Thyroid gland (tissue), 4 donors: ENCODE measurements at regions not wholly inside any gene's neighbourhood (a gene's known extent, or its start where the extent isn't known, plus 50 kb on each side); places are given as distances from the start of the nearest gene placed in this dataset.

Experiments
- DNase-seq, 2 donors: peaks; one replicate each; pipeline ENCODE4 v3.0.0-alpha.2; 2019
- H3K27ac ChIP-seq, 3 donors: fragments of 200-600 bp; sonication (generic); 1 replicate in 2 of 3; 2 replicates in 1 of 3; pipeline ENCODE4 v1.5.1; 2016 to 2019; ENCODE audit warnings: mild to moderate bottlenecking in 1 of 3, moderate library complexity in 1 of 3
- H3K27me3 ChIP-seq: fragments of 200-600 bp; sonication (generic); one replicate; pipeline ENCODE4 v1.5.1; 2019
- H3K36me3 ChIP-seq, 2 donors: fragments of 200-600 bp; sonication (generic); one replicate each; pipeline ENCODE4 v1.5.1; 2016 to 2019
- H3K4me1 ChIP-seq, 2 donors: fragments of 200-600 bp; sonication (generic); one replicate each; pipeline ENCODE4 v1.5.1; 2017 to 2019
- H3K4me3 ChIP-seq, 3 donors: fragments of 200-600 bp; sonication (generic); replicated peaks in 1 of 3; 1 replicate in 2 of 3; 2 replicates in 1 of 3; pipeline ENCODE4 v1.5.1; 2016; ENCODE audit warnings: mild to moderate bottlenecking in 1 of 3
- H3K9me3 ChIP-seq: fragments of 200-600 bp; sonication (generic); one replicate; pipeline ENCODE4 v1.5.1; 2017
- POLR2A ChIP-seq, 2 donors: fragments of 450-650 bp; IDR thresholded peaks; one replicate each; pipeline ENCODE4 v1.6.1; 2017; ENCODE audit warnings: antibody characterized with exemption in 2 of 2, mild to moderate bottlenecking in 2 of 2, moderate library complexity in 1 of 2
- WGBS, 2 donors: methylation state at CpG; one replicate each; pipeline ENCODE4 v1.1.5; 2017; 5-methylcytosine and 5-hydroxymethylcytosine counted together
- intact Hi-C: fragments of 100-400 bp; cut with DNase I; formaldehyde crosslinking; loops from one replicate; pipeline ENCODE4 v1.15.1; 2023
- TF ChIP-seq, protein P1 (sequence below), 6 experiments: fragments of 200-600 bp in 3 of 6; fragments of 450-650 bp in 3 of 6; sonication (generic) in 3 of 6; IDR thresholded peaks; one replicate each; pipeline ENCODE4 v1.5.1; 2016 to 2019; ENCODE audit warnings: antibody characterized with exemption in 6 of 6, mild to moderate bottlenecking in 2 of 6, inconsistent platforms in 1 of 6, moderate library complexity in 1 of 6

DNA sequence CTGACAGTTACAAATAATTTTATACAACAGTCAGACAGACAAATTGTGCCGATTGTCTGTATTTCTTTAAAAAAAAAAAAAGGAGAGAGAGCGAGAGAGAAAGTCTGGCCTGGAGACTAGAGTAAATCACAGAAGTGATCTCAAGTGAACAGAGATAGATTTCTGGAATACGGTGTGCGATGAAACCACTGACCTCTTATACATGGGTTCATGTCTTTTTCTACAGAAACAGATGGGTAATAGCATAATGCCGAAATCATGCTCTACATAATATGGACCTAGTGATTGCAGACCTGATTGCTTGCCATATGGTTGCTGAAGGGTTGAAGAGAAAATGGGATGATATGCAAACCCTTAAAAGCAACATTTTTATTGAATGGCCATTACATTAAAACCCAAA, 403.3 kb upstream of the FANCL start:
- H3K4me3 ChIP-seq = no peak overlapping the region
- H3K4me1 ChIP-seq = no peaks in the 10 kb centered on the region
- no peaks in the 10 kb centered on the region for H3K9me3 ChIP-seq
- TF ChIP-seq, protein P1, sequence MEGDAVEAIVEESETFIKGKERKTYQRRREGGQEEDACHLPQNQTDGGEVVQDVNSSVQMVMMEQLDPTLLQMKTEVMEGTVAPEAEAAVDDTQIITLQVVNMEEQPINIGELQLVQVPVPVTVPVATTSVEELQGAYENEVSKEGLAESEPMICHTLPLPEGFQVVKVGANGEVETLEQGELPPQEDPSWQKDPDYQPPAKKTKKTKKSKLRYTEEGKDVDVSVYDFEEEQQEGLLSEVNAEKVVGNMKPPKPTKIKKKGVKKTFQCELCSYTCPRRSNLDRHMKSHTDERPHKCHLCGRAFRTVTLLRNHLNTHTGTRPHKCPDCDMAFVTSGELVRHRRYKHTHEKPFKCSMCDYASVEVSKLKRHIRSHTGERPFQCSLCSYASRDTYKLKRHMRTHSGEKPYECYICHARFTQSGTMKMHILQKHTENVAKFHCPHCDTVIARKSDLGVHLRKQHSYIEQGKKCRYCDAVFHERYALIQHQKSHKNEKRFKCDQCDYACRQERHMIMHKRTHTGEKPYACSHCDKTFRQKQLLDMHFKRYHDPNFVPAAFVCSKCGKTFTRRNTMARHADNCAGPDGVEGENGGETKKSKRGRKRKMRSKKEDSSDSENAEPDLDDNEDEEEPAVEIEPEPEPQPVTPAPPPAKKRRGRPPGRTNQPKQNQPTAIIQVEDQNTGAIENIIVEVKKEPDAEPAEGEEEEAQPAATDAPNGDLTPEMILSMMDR (IDR thresholded peaks at IDR 0.05) = no peak
- TF ChIP-seq POLR2A (IDR thresholded peaks at IDR 0.05) = no peak
- H3K27me3 ChIP-seq = no peaks in the 10 kb centered on the region
- no peaks in the 10 kb centered on the region for H3K36me3 ChIP-seq
- no peak for DNase-seq
- intact Hi-C loops = no loop called here
- WGBS, 2 donors = 80 to 81% methylated on average over 5 of the region's 5 CpGs
- H3K27ac ChIP-seq = no peak overlapping the region

DNA sequence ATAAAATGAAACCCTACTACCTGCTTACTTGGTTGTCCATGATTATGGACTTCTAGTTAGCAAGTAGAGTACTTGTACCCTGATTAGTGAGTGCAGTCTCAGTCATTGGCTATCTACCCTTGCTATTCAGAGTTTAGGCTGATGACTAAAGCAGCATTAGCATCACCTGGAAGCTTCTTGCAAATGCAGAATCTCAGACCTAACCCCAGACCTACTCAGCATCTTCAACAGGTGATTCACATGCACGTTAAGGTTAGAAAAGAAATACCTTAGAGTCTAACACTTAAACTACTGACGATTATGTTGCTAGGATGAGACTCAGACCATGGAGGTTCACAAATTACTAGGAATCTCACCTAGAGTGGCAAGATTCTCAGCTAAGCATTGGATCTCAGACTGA, 399.9 kb upstream of the FANCL start:
- intact Hi-C loops = no loop called here
- no peak overlapping the region for H3K4me3 ChIP-seq
- H3K4me1 ChIP-seq = no peaks in the 10 kb centered on the region
- WGBS, 2 donors = 67 to 70% methylated on average over 2 of the region's 2 CpGs
- H3K36me3 ChIP-seq = no peaks in the 10 kb centered on the region
- DNase-seq = no peak
- no peak overlapping the region for H3K27ac ChIP-seq
- no peaks in the 10 kb centered on the region for H3K9me3 ChIP-seq
- no peaks in the 10 kb centered on the region for H3K27me3 ChIP-seq
- TF ChIP-seq POLR2A (IDR thresholded peaks at IDR 0.05) = no peak
- TF ChIP-seq, protein P1 (IDR thresholded peaks at IDR 0.05) = no peak

DNA sequence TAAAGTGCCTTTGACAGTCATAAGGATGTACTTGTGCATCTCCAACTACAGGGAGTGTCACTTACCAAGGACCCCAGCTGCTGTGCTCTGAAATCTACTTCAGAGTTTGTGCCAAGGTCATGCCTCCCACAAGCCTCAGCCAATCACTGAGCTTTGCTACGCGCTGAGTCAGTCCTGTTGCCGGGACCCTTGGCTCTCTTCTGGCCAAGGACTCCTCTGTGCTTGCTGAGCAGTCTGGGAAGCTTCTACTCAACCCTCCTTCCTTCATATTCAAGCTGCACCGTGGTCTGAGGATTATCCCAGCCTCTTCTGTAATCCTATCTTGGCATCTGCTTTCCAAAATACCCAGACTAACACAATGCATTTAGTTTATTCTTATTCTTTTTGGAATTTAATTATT, 398.9 kb upstream of the FANCL start:
- H3K9me3 ChIP-seq = no peaks in the 10 kb centered on the region
- no peak overlapping the region for H3K4me3 ChIP-seq
- H3K27me3 ChIP-seq = no peaks in the 10 kb centered on the region
- no peak overlapping the region for H3K27ac ChIP-seq
- TF ChIP-seq, protein P1 (IDR thresholded peaks at IDR 0.05) = no peak
- TF ChIP-seq POLR2A (IDR thresholded peaks at IDR 0.05) = no peak
- no peaks in the 10 kb centered on the region for H3K36me3 ChIP-seq
- 71 to 75% methylated on average over 4 of the region's 4 CpGs for WGBS, 2 donors
- H3K4me1 ChIP-seq = no peaks in the 10 kb centered on the region
- DNase-seq = no peak
- intact Hi-C loops = no loop called here

DNA sequence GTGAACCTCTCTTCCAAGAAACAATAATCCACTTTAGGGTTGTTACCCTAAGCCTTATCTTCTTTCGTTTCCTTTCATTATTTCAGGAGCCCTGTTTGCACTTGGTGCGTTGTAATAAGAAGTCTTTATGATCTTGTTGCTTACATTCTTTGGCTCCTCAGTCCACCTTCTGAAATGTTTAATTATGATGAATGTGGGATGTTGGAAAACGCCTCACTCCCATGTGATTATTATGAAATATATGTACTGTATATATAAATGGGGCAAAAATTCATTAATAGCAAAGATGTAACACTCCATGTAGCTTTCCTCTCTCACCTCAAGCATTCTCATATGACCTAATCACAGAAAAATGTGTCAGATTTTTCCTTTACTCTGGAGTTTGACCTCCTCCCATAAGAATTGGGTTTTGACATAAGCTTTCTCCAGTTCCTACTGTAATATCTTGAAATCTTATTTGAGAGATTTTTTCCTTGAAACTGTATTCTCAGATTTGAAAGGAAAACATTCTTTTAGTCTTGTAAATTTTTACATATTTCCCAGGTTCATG, 397.2 kb upstream of the FANCL start:
- WGBS, 2 donors = 55 to 56% methylated on average over 3 of the region's 3 CpGs
- no peak for DNase-seq
- Histone ChIP-seq H3K4me3 (no peak overlapping the region), H3K4me1 (no peaks in the 10 kb centered on the region), H3K36me3 (no peaks in the 10 kb centered on the region), H3K9me3 (no peaks in the 10 kb centered on the region), H3K27me3 (no peaks in the 10 kb centered on the region), H3K27ac (no peak overlapping the region)
- no peak for TF ChIP-seq POLR2A (IDR thresholded peaks at IDR 0.05)
- TF ChIP-seq, protein P1 (IDR thresholded peaks at IDR 0.05) = no peak
- intact Hi-C loops = no loop called here

DNA sequence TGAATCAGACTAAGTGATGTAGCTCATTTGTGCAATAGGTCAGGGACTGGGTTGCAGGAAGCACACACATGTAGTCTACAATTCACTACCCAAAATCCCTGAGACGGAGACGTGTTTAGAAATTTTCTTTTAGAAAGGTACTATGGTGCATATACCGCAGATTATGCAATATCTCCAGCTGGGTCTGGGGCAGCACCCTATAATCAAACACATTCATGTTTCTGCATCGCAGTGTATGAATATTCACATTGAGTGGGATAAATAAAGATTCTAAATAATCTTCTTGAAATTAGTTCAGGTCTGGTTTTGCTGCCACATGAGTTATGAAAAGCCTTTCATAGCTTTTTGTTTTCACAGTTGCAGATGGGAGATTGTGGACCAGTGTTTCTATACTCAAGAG, 395.7 kb upstream of the FANCL start:
- TF ChIP-seq, protein P1 (IDR thresholded peaks at IDR 0.05) = no peak
- no peak for TF ChIP-seq POLR2A (IDR thresholded peaks at IDR 0.05)
- H3K27ac ChIP-seq = no peak overlapping the region

More for the DNA sequence above, 395.7 kb upstream of the FANCL start:
- intact Hi-C loops = no loop called here
- DNase-seq = no peak
- Histone ChIP-seq H3K4me1 (no peaks in the 10 kb centered on the region), H3K4me3 (no peak overlapping the region), H3K27me3 (no peaks in the 10 kb centered on the region), H3K9me3 (no peaks in the 10 kb centered on the region), H3K36me3 (no peaks in the 10 kb centered on the region)
- WGBS, 2 donors = 96 to 97% methylated on average over 4 of the region's 4 CpGs
